HG03097 (cell line): ENCODE measurements at regions not wholly inside any gene's neighbourhood (a gene's known extent, or its start where the extent isn't known, plus 50 kb on each side); places are given as distances from the start of the nearest gene placed in this dataset.

Experiments used
- ATAC-seq: cut with Tn5 transposase; IDR thresholded peaks from one replicate; pipeline ENCODE4 v1.9.1; 2021; ENCODE audit not compliant: unreplicated experiment, low FRiP score

DNA sequence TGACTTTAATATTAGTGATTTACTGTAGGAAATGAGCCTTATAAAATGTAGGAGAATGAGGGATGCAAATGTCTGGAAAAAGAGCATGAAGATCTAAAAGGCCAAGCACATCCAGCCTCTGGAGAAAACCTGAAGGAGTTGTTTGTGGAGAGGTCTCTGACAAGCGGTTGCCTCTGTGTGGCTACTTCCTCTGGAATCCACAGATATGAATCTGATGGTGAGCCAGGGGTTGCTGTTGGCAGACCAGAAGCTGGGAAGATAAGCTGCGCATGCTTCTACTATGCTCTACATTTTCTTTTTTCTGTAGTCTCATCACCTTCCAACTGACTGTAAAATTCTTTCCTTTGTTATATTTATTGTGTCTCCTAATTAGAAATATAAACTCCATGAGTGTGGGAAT lies 248.6 kb downstream of the OLFM3 start:
- no peak for ATAC-seq
